Testis (tissue), 2 donors: ENCODE measurements at regions not wholly inside any gene's neighbourhood (a gene's known extent, or its start where the extent isn't known, plus 50 kb on each side); places are given as distances from the start of the nearest gene placed in this dataset.

ENCODE experiments used
- CTCF ChIP-seq, 3 experiments: fragments of 450-650 bp in 2 of 3; fragments of 200-600 bp in 1 of 3; sonication (generic) in 1 of 3; IDR thresholded peaks; one replicate each; pipeline ENCODE4 v1.5.1; 2016 to 2019; ENCODE audit warnings: antibody characterized with exemption in 3 of 3, mild to moderate bottlenecking in 2 of 3, moderate library complexity in 1 of 3
- POLR2A ChIP-seq: fragments of 450-650 bp; IDR thresholded peaks from one replicate; pipeline ENCODE4 v1.6.1; 2017; ENCODE audit warnings: antibody characterized with exemption, mild to moderate bottlenecking, moderate library complexity

GRCh38 chr1:218585511-218586184, 240.5 kb downstream of the TGFB2 start:
- TF ChIP-seq CTCF (IDR thresholded peaks at IDR 0.05) (no peak), POLR2A (no peak)
